Panc1 (cell line): ENCODE measurements at regions not wholly inside any gene's neighbourhood (a gene's known extent, or its start where the extent isn't known, plus 50 kb on each side); places are given as distances from the start of the nearest gene placed in this dataset.

Source experiments
- CTCF ChIP-seq: fragments of 450-650 bp; IDR thresholded peaks from 2 replicates; pipeline ENCODE4 v1.5.1; 2017; ENCODE audit warnings: mild to moderate bottlenecking
- POLR2AphosphoS5 ChIP-seq: IDR thresholded peaks from 2 replicates; pipeline ENCODE4 v1.6.1; 2012; ENCODE audit warnings: mild to moderate bottlenecking, low read depth, low read length, moderate library complexity
- TCF7L2 ChIP-seq: IDR thresholded peaks from 2 replicates; pipeline ENCODE4 v1.6.1; 2011; ENCODE audit warnings: mild to moderate bottlenecking, low read depth, low read length, inconsistent platforms

- no peak for TF ChIP-seq TCF7L2
- no peak for TF ChIP-seq POLR2AphosphoS5
- no peak for TF ChIP-seq CTCF
Measured at GRCh38 chr3:194001728-194002459, 134.1 kb upstream of the HES1 start.
